ENCODE measurements at regions not wholly inside any gene's neighbourhood (a gene's known extent, or its start where the extent isn't known, plus 50 kb on each side); places are given as distances from the start of the nearest gene placed in this dataset.

DNA sequence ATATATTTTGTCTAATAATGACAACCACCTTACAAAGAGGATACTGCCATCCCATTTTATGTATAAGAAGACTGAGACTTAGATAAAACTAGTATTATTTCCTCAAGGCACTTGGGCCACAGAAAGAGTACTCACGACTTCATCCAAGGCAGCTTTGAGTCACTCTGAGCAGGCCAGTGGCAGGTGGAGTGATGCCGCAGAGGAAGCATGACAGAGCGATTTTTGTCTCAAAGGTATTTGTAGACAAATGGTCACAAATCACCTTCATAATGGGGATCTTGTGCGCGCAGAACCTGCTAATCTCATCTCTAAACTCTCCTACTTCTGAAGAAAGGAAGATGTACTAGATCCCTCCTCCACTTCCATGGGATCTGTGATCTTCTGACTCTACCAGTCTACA is 113.2 kb upstream of the NAMPT start:
- no peak for TF ChIP-seq POLR2A (IDR thresholded peaks at IDR 0.05; ENCODE audit: low read length)
- TF ChIP-seq GATA1 (IDR thresholded peaks at IDR 0.05; ENCODE audit: low read depth, low read length) = no peak

Data from erythroblast (primary cell).